Transverse colon (tissue), 3 donors: ENCODE measurements at regions not wholly inside any gene's neighbourhood (a gene's known extent, or its start where the extent isn't known, plus 50 kb on each side); places are given as distances from the start of the nearest gene placed in this dataset.

Experiments
- CTCF ChIP-seq, 5 experiments: fragments of 200-600 bp in 3 of 5; fragments of 450-650 bp in 2 of 5; sonication (generic) in 3 of 5; IDR thresholded peaks; 1 replicate in 2 of 5; 2 replicates in 3 of 5; pipeline ENCODE4 v1.5.1; 2016 to 2017; ENCODE audit warnings: antibody characterized with exemption in 5 of 5, inconsistent platforms in 3 of 5, mild to moderate bottlenecking in 2 of 5, moderate library complexity in 1 of 5
- EP300 ChIP-seq: sonication (generic); formaldehyde crosslinking; IDR thresholded peaks from one replicate; pipeline ENCODE4 v1.6.1; 2017; ENCODE audit warnings: antibody characterized with exemption, low read depth
- POLR2A ChIP-seq: fragments of 450-650 bp; IDR thresholded peaks from one replicate; pipeline ENCODE4 v1.6.1; 2016; ENCODE audit warnings: antibody characterized with exemption, mild to moderate bottlenecking, moderate library complexity

DNA sequence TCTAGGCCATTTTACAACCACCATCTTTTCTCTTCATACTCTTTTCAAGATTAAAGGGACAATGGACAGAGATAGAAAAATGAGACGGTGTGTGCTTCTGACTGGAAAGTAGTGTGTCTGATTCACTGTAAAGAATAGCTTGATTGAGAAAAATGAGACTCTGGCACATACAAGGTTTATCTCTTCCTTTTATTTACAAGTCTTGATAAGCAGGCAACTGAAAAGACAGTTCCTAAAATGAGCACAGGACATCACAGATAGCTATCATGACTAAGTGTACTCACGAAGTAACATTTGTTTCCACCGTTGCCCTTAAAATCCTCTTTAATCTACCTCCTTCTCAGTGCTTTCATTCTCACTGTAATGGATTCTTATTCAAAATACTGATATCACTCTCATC is 383.0 kb downstream of the TBC1D32 start:
- TF ChIP-seq CTCF (IDR thresholded peaks at IDR 0.05) (no peak), POLR2A (no peak), EP300 (no peak)
